DND-41 (cell line): ENCODE measurements at regions not wholly inside any gene's neighbourhood (a gene's known extent, or its start where the extent isn't known, plus 50 kb on each side); places are given as distances from the start of the nearest gene placed in this dataset.

ENCODE experiments used
- CTCF ChIP-seq: IDR thresholded peaks from 2 replicates; pipeline ENCODE4 v1.5.1; 2012; ENCODE audit warnings: borderline replicate concordance, low read length, moderate library complexity, mild to moderate bottlenecking; ENCODE audit not compliant: poor library complexity, severe bottlenecking; ENCODE audit errors: extremely low read depth
- EZH2 ChIP-seq: IDR thresholded peaks from 3 replicates; pipeline ENCODE4 v1.6.1; 2012; ENCODE audit warnings: borderline replicate concordance, low read depth, mild to moderate bottlenecking, moderate library complexity, low read length, inconsistent platforms; ENCODE audit not compliant: severe bottlenecking

GRCh38 chr22:45090497-45090910, 73.2 kb upstream of the NUP50 start:
- no peak for TF ChIP-seq CTCF
- no peak for TF ChIP-seq EZH2
